Stomach (tissue), 4 donors: ENCODE measurements at regions not wholly inside any gene's neighbourhood (a gene's known extent, or its start where the extent isn't known, plus 50 kb on each side); places are given as distances from the start of the nearest gene placed in this dataset.

Experiments used
- CTCF ChIP-seq, 7 experiments: fragments of 450-650 bp in 4 of 7; fragments of 200-600 bp in 3 of 7; sonication (generic) in 3 of 7; IDR thresholded peaks; one replicate each; pipeline ENCODE4 v1.5.1; 2016 to 2019; ENCODE audit warnings: antibody characterized with exemption in 7 of 7, control low read depth in 2 of 7, mild to moderate bottlenecking in 1 of 7
- POLR2A ChIP-seq, 4 donors: fragments of 450-650 bp; IDR thresholded peaks; one replicate each; pipeline ENCODE4 v1.6.1; 2016; ENCODE audit warnings: antibody characterized with exemption in 4 of 4, control low read depth in 2 of 4, mild to moderate bottlenecking in 1 of 4, moderate library complexity in 1 of 4
- POLR2AphosphoS5 ChIP-seq, 3 donors: sonication (generic); formaldehyde crosslinking; IDR thresholded peaks; one replicate each; pipeline ENCODE4 v1.6.1; 2016; ENCODE audit warnings: antibody characterized with exemption in 3 of 3

GRCh38 chr7:131081308-131081707 is 246.4 kb upstream of the MKLN1 start:
- TF ChIP-seq CTCF (IDR thresholded peaks at IDR 0.05), result no peak
- no peak for TF ChIP-seq POLR2AphosphoS5 (IDR thresholded peaks at IDR 0.05)
- no peak for TF ChIP-seq POLR2A (IDR thresholded peaks at IDR 0.05)
